ENCODE measurements at regions not wholly inside any gene's neighbourhood (a gene's known extent, or its start where the extent isn't known, plus 50 kb on each side); places are given as distances from the start of the nearest gene placed in this dataset.

GRCh38 chr14:54053386-54053745 is 96.7 kb upstream of the BMP4 start:
- DNase-seq (ENCODE audit: insufficient read length, low spot score) (no peak), FAIRE-seq (no peak)
- no peak for TF ChIP-seq POLR2A (IDR thresholded peaks at IDR 0.05; ENCODE audit: low read depth, low read length)

- FAIRE-seq: no peak
- TF ChIP-seq POLR2A (IDR thresholded peaks at IDR 0.05; ENCODE audit: low read depth, low read length): no peak
- DNase-seq (ENCODE audit: insufficient read length, low spot score): no peak
Measured at GRCh38 chr14:54058505-54058904, 101.9 kb upstream of the BMP4 start.

DNA sequence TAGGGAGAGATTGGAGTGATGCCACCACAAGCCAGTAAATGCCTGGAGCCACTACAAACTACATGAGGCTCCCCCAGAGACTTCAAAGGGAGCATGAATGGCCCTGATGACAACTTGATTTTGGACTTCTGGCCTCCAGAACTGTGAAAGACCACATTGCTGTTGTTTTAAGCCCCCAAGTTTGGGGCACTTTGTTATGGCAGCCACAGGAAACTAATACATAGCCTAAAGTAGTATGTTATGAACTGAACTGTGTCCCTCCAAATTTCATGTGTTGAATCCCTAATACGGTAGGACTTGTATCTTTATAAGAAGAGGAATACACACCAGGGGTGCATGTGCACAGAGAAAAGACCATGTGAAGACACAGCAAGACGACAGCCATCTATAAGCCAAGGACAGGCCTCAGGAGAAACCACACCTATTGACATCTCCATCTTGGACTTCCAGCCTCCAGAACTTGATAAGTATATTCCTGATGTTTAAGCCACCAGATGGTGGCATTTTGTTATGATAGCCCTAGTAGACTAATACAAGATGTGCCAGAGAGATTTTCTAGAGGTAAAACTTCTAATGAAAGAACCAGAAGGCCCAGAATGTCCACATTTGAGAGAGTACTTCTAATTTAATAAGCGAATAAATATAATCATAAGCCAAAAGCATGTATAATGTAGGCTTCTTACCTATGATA is 127.1 kb upstream of the BMP4 start:
- FAIRE-seq (no peak), DNase-seq (ENCODE audit: insufficient read length, low spot score) (no peak)
- no peak for TF ChIP-seq POLR2A (IDR thresholded peaks at IDR 0.05; ENCODE audit: low read depth, low read length)

- DNase-seq (ENCODE audit: insufficient read length, low spot score): no peak
- no peak for TF ChIP-seq POLR2A (IDR thresholded peaks at IDR 0.05; ENCODE audit: low read depth, low read length)
- no peak for FAIRE-seq
Measured at GRCh38 chr14:54085232-54085761, 128.7 kb upstream of the BMP4 start.

- DNase-seq (ENCODE audit: insufficient read length, low spot score) (no peak), FAIRE-seq (no peak)
- TF ChIP-seq POLR2A (IDR thresholded peaks at IDR 0.05; ENCODE audit: low read depth, low read length): no peak
Measured at GRCh38 chr14:54085841-54086240, 129.2 kb upstream of the BMP4 start.

GRCh38 chr14:54086767-54087166 is 130.1 kb upstream of the BMP4 start:
- FAIRE-seq: no peak
- DNase-seq (ENCODE audit: insufficient read length, low spot score): no peak
- TF ChIP-seq POLR2A (IDR thresholded peaks at IDR 0.05; ENCODE audit: low read depth, low read length): no peak

DNA sequence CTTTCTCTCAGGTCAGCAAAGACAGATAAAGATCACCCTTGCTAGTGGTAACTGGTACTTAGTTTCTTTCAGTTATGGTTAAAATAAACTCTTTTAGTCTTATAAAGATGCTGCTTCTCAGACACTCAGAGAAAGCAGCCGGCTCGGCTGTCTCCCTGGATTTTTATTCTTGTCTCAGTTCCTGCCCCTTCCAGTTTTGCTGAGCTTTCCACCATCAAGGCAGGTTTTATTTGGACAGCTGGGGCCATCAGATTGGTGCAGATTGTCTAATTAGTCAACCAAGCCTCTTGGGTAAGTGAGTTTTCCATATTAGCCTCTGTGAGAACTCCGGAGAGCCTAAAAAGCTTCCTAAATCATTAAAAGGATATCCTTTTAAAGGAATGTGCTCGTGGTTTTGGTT is 130.8 kb upstream of the BMP4 start:
- no peak for TF ChIP-seq POLR2A (IDR thresholded peaks at IDR 0.05; ENCODE audit: low read depth, low read length)
- DNase-seq (ENCODE audit: insufficient read length, low spot score) (no peak), FAIRE-seq (no peak)

DNA sequence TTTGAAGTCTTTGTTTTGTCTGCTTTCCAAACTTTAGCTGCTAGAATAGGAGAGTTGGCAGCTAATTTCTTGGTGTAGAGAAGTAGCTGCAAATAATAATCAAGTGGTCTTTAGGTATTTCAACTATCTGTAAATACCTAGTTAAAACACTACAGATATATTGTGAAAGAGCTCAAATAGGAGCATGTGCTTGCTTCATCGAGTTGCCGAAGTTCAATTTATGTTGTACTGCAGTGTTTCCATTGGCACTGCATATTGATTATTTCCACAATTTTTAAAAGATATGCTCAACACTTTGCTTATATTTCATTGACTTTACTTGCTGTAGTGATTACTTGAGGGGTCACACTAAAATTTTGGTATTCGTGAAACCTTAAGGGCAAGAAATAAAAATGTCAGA is 131.6 kb upstream of the BMP4 start:
- DNase-seq (ENCODE audit: insufficient read length, low spot score): no peak
- no peak for FAIRE-seq
- TF ChIP-seq POLR2A (IDR thresholded peaks at IDR 0.05; ENCODE audit: low read depth, low read length): no peak

GRCh38 chr14:54090274-54090673 is 133.6 kb upstream of the BMP4 start:
- TF ChIP-seq POLR2A (IDR thresholded peaks at IDR 0.05; ENCODE audit: low read depth, low read length): no peak
- FAIRE-seq: no peak
- no peak for DNase-seq (ENCODE audit: insufficient read length, low spot score)

- TF ChIP-seq POLR2A (IDR thresholded peaks at IDR 0.05; ENCODE audit: low read depth, low read length): no peak
- DNase-seq (ENCODE audit: insufficient read length, low spot score) (no peak), FAIRE-seq (no peak)
Measured at GRCh38 chr14:54094765-54095164, 138.1 kb upstream of the BMP4 start.

DNA sequence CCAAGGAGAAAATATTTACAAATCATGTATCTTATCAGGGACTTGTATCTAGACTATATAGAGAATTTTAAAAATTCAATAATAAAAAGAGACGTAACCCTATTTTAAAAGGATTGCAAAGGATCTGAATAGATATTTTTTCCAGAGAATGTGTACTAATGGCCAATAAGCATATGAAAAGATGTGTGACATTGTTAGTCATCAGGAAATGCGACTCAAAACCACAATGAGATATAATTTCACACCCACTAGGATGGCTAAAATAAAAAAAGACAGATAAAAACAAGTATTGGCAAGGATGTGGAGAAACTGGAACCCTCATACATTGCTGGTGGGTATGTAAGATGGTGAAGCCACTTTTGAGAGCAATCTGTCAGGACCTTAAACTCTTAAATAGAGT is 141.9 kb upstream of the BMP4 start:
- FAIRE-seq: no peak

GRCh38 chr14:54102051-54102456 is 145.4 kb upstream of the BMP4 start:
- no peak for FAIRE-seq
- TF ChIP-seq POLR2A (IDR thresholded peaks at IDR 0.05; ENCODE audit: low read depth, low read length): no peak

More for the DNA sequence above, 141.9 kb upstream of the BMP4 start:
- no peak for DNase-seq (ENCODE audit: insufficient read length, low spot score)
- no peak for TF ChIP-seq POLR2A (IDR thresholded peaks at IDR 0.05; ENCODE audit: low read depth, low read length)

DNA sequence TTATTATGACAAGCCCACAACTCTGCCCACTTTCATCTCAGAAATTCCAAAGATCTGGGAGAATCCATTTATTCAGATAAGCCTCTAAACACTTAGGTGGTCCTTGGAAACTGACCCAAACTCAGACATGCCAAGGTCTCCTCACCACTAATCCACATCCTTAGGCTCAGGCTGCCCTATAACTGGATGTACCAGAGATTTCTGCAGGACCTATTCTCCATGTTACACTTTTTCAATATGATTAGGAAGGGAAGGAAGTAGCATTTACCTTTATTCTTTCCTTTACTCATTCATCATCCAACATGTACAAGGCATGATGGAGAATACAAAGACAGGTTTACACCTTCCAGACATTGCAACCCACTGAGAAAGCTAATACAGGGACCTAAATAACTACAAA is 145.9 kb upstream of the BMP4 start:
- no peak for DNase-seq (ENCODE audit: insufficient read length, low spot score)
- TF ChIP-seq POLR2A (IDR thresholded peaks at IDR 0.05; ENCODE audit: low read depth, low read length): no peak
- FAIRE-seq: no peak

More at GRCh38 chr14:54102051-54102456, 145.4 kb upstream of the BMP4 start:
- no peak for DNase-seq (ENCODE audit: insufficient read length, low spot score)

- DNase-seq (ENCODE audit: insufficient read length, low spot score): no peak
- no peak for TF ChIP-seq POLR2A (IDR thresholded peaks at IDR 0.05; ENCODE audit: low read depth, low read length)
- no peak for FAIRE-seq
Measured at GRCh38 chr14:54104601-54105145, 148.0 kb upstream of the BMP4 start.

- no peak for TF ChIP-seq POLR2A (IDR thresholded peaks at IDR 0.05; ENCODE audit: low read depth, low read length)
- no peak for DNase-seq (ENCODE audit: insufficient read length, low spot score)
- no peak for FAIRE-seq
Measured at GRCh38 chr14:54105406-54105805, 148.8 kb upstream of the BMP4 start.

Data from H54 (cell line).